Stimulated activated CD4-positive, alpha-beta T cell treated with anti-CD3 and anti-CD28 coated beads, TNF-alpha, amount 100 ng/mL, for 24 hours (primary cell): ENCODE measurements at regions not wholly inside any gene's neighbourhood (a gene's known extent, or its start where the extent isn't known, plus 50 kb on each side); places are given as distances from the start of the nearest gene placed in this dataset.

Source experiments
- DNase-seq, 3 experiments: peaks; one replicate each; pipeline ENCODE4 v3.0.0-alpha.2; 2020; ENCODE audit warnings: low read depth in 3 of 3

DNA sequence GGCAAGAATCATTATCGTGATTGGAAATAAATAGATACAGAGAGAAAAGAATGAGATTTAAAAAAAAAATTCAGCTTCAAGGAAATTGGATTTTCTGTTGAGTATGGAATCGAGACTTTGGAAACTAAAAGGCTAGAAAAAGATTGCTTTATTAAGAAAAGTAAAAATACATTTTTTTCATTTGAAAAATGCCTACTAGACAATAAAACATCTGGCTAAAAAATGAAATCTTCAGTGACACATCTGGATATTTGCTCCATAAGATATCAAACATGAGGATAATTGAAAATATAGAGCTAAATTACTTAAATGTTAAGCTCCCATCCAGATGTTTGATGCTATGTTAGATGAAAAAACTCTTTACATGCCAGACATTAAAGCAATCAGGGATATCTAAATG, 879.5 kb downstream of the TSN start:
- DNase-seq, result no peak

DNA sequence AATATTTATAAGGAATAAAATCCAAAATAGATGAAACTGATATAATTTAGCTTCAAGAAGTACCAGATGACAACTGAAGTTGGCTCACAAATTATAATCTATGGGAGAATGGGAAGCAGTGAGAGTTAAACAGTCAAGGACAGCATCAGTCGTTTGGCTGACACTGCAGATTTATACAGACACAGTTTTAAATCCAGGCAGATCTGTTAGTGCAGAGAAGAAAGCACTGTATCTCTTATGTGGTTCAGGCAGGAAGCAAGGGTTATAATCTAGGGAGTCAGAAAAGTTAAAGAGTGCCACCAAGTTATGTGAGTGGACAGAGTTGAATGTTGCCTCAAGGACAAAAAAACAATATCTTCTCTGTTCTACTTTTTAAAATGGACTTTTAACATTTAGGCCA, 880.2 kb downstream of the TSN start:
- no peak for DNase-seq

GRCh38 chr2:122636097-122636496, 880.6 kb downstream of the TSN start:
- DNase-seq, result no peak

GRCh38 chr2:122639176-122639575, 883.7 kb downstream of the TSN start:
- DNase-seq, result no peak

DNA sequence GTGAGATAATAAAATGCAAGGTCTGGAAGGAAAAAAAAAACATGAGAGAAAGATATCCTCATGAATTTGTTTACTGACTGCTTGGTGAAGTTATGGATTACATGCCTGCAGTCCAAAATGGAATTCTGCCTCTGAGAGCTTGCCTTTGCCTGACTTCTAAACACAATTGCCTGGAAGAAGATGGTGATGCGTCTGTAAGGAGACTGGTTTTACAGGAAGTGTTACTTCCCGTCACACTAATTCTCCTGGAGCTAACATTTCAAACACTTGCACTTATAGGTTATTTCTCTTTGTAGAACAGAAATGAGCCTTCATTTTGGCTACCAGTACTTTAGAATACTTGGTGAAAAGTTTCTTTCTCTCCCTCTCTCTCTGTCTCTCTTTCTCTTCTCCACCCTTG, 884.3 kb downstream of the TSN start:
- no peak for DNase-seq

DNA sequence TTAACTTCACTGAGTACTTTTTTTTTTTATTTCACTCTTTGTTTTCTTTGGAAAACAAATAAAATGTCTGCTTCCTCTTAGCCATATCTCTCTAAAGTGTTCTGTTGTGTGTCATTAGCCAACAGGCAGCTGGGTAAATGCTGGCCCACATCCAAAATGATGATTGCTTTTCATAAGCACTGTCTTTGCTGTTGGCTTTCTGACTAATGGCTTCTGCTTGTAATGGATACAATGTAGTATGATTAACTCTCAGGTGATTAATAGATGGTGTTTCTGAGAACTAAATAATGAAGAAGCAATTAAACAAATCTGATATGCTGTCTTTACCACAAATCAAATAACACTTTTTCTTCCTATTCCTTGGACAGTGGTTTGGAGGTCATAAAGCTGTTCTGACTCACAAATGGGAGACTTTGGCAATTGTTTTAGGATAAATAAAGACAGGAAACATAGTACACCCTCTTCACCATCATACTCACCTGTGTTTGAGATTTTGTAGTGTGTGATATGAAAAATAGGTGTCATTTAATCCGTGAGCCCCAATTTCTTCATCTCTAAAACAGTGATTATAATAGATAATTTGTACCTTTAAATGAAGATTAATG, 888.4 kb downstream of the TSN start:
- no peak for DNase-seq

DNA sequence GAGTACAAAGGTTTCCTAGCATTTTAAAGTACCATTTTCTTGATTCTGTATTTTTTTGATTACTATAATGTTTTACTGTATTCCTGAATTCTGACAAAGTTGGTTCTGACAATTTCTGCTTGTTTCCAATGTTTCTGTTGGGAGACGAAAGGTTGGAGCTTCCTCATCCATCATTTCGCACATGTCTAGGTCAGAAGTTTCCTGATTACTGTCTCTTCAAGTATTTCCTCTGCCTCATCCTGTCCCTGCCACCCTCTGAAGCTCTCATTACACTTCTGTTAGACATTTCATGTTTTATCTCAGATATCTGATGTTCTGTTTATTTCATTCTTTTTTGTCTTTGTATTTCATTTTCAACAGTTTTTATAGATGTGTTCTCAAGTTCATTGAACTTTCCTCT, 895.8 kb downstream of the TSN start:
- DNase-seq, result no peak

DNA sequence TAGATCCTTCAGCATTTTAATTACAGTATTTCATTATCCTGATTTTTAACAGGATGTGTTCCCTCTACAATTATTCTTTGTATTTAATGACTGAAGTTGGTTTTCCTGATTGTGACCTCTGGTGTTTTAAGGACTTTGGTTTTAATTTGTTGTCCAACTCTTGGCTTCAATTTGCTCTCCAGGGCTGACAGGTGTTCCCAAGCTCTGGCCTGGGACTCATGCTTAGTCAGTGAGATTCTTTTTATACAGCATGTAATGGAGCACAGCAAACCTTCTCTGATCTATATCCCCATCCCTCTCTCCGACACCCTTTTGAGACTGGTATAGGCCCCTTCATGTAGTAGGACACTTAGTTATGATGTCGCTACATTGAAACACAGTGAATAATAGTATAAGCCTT, 896.3 kb downstream of the TSN start:
- DNase-seq, result no peak

- DNase-seq, result no peak
Measured at GRCh38 chr2:122652670-122653069, 897.2 kb downstream of the TSN start.

GRCh38 chr2:122656403-122656802, 901.0 kb downstream of the TSN start:
- DNase-seq, result no peak

DNA sequence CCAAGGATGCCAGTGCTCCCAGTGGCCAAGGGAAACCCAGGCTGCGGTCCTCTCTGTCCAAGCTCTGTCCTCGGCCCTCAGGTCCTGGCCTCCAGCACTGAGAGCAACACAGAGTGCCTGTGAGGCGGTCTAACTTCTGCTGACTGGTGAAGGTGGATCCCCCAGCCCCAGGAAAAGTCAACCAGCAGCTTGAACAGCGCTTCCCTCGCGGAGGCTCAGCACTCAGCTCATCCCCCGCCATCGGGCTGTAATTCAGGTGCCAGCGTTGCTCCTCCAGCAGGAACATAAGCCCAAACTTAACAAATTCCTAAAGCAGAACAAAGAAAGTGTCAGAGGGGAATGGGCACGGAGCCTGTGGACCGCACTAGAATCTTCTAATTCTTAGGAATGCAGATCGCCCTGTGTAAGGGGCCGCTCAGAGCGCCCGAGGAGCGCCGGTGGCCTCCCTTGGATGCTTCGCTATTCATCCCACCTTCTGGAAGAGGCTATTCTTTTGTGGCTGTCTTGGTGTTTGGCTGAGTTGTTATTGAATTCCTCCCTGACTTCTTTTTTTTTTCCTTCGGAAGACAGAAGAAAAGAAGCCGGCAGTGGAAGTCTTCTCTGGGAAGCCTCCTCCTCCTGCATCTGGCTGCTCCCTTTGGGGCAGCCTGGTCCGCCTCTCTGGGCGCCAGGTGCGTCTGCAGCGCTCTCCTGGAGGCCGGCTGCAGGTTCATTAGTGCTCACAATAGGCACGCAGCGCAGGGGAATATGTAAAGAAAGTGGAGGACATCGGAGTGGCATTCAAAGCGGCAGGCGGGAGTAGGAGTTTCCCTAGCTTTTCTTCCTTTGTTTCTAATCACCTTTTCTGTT, 905.6 kb downstream of the TSN start:
- no peak for DNase-seq

GRCh38 chr2:122663620-122664019, 908.2 kb downstream of the TSN start:
- DNase-seq, result no peak

GRCh38 chr2:122669627-122670026, 914.2 kb downstream of the TSN start:
- no peak for DNase-seq

- DNase-seq, result no peak
Measured at GRCh38 chr2:122670897-122671296, 915.4 kb downstream of the TSN start.

- DNase-seq, result no peak
Measured at GRCh38 chr2:122680662-122681061, 925.2 kb downstream of the TSN start.

DNA sequence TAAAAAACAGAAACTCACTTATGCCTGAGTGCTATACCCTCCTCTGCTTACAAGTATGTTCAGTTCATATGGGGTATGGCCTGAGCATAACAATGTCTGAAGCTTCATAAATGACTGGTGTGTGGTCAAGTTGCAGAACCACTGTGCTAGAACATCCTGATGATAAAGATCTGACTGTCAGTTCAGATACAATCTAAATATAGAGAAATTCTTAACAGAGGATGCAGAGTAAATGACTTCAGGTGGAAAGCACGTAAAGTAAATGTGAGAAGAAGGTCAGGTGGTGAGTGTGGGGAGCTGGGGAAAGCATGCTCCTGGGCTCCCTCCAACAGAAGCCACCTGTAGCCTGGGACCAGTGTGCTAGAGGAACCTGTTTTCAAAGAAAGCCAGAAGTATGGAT, 926.2 kb downstream of the TSN start:
- no peak for DNase-seq

GRCh38 chr2:122682356-122682755, 926.9 kb downstream of the TSN start:
- DNase-seq, result no peak

- no peak for DNase-seq
Measured at GRCh38 chr2:122683018-122683417, 927.6 kb downstream of the TSN start.

DNA sequence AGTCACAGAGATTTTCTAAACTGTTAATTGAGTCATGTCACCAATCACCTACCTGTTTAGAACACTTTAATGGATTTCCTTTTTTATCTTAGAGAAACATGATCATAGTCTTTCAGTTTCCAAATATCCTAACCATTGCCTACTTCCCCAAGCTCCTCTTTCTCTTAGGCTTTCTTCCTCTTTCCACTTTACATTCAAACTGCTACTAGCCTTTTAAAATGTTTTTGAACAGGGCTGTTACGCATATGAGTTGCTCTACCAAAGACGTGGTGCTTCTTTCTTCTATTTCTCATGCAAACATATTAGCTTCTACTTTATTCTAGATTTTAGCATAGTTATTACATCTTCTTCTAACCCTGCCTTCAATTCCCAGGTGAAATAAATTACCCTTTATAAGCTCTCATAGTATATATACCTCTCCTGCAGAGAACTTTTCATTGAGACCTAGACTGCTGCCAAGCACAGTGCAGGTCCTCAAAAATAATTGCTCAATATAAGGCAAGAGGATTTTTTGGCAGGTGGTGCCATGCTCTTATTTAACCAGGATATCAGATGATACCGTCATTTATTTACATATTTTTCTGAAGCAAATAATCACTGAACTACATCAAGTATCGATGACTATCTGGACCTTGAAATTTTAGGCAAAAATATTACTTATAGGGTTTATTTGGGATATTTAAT, 937.1 kb downstream of the TSN start:
- DNase-seq, result no peak

DNA sequence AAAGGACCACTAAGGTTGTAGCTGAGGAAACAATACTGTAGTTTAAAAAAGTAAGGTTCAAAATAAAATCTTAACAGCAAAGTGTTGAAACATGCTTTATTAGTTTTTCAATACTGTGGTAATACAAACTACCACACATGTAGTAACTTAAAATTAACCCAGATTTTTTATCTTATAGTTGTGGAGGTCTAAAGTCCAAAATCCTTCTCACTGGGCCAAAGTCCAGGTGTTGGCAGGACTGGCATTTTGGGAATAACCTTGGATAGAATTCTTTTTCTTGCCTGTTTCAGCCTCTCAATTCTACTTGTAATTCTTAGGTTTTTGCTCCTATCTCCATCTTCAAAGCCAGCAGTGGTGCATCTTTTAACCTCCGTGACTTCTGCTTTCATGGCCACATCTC, 942.0 kb downstream of the TSN start:
- no peak for DNase-seq

GRCh38 chr2:122703676-122704075, 948.2 kb downstream of the TSN start:
- no peak for DNase-seq

GRCh38 chr2:122704109-122704563, 948.7 kb downstream of the TSN start:
- no peak for DNase-seq

- DNase-seq, result no peak
Measured at GRCh38 chr2:122705746-122706145, 950.3 kb downstream of the TSN start.
